Prostate gland (tissue), 2 donors: ENCODE measurements at regions not wholly inside any gene's neighbourhood (a gene's known extent, or its start where the extent isn't known, plus 50 kb on each side); places are given as distances from the start of the nearest gene placed in this dataset.

Experiments
- DNase-seq: peaks from one replicate; pipeline ENCODE4 v3.0.0-alpha.2; 2019; ENCODE audit warnings: low spot score
- H3K27ac ChIP-seq, 2 donors: fragments of 200-600 bp; sonication (generic); 2 replicates each; pipeline ENCODE4 v1.5.1; 2017 to 2019
- H3K27me3 ChIP-seq: fragments of 200-600 bp; sonication (generic); replicated peaks from 2 replicates; pipeline ENCODE4 v1.5.1; 2019; ENCODE audit not compliant: insufficient read depth
- H3K36me3 ChIP-seq, 2 donors: fragments of 200-600 bp; sonication (generic); 1 replicate in 1 of 2; 2 replicates in 1 of 2; pipeline versions ENCODE4 v1.5.1 to v1.8.1; 2017 to 2019
- H3K4me1 ChIP-seq: fragments of 200-600 bp; sonication (generic); replicated peaks from 2 replicates; pipeline ENCODE4 v1.5.1; 2019
- H3K4me3 ChIP-seq, 2 donors: fragments of 200-600 bp; sonication (generic); 2 replicates each; pipeline ENCODE4 v1.5.1; 2017 to 2019
- H3K9me3 ChIP-seq: fragments of 200-600 bp; sonication (generic); 2 replicates; pipeline ENCODE4 v1.5.1; 2017
- CTCF ChIP-seq, 4 experiments: fragments of 200-600 bp in 2 of 4; fragments of 450-650 bp in 2 of 4; sonication (generic) in 2 of 4; IDR thresholded peaks; 1 replicate in 3 of 4; 2 replicates in 1 of 4; pipeline ENCODE4 v1.5.1; 2016 to 2019; ENCODE audit warnings: antibody characterized with exemption in 4 of 4, mild to moderate bottlenecking in 2 of 4, moderate library complexity in 2 of 4
- POLR2A ChIP-seq: fragments of 450-650 bp; IDR thresholded peaks from one replicate; pipeline ENCODE4 v1.6.1; 2016; ENCODE audit warnings: antibody characterized with exemption, mild to moderate bottlenecking
- POLR2AphosphoS5 ChIP-seq: sonication (generic); formaldehyde crosslinking; IDR thresholded peaks from one replicate; pipeline ENCODE4 v1.6.1; 2017; ENCODE audit warnings: antibody characterized with exemption
- WGBS: methylation state at CpG from one replicate; pipeline ENCODE4 v1.1.5; 2018; 5-methylcytosine and 5-hydroxymethylcytosine counted together
- intact Hi-C: fragments of 100-400 bp; cut with DNase I; formaldehyde crosslinking; loops from one replicate; pipeline ENCODE4 v1.14.2; 2022

- Histone ChIP-seq H3K27ac (no peak overlapping the region), H3K4me3 (no peak overlapping the region), H3K27me3 (no peaks in the 10 kb centered on the region), H3K9me3 (no peaks in the 10 kb centered on the region), H3K36me3 (no peaks in the 10 kb centered on the region), H3K4me1 (no peaks in the 10 kb centered on the region)
- DNase-seq = no peak
- intact Hi-C loops = no loop called here
- WGBS = 76% methylated on average over 2 of the region's 2 CpGs
- no peak for TF ChIP-seq CTCF (IDR thresholded peaks at IDR 0.05)
These were observed 407.3 kb downstream of the DMRT2 start for GRCh38 chr9:1457460-1457859.

- no peak overlapping the region for H3K27ac ChIP-seq
- H3K4me3 ChIP-seq = no peak overlapping the region
- intact Hi-C loops = no loop called here
- H3K36me3 ChIP-seq = no peaks in the 10 kb centered on the region
- TF ChIP-seq POLR2AphosphoS5 = no peak
- no peak for TF ChIP-seq POLR2A
- no peak for TF ChIP-seq CTCF (IDR thresholded peaks at IDR 0.05)
- H3K9me3 ChIP-seq = no peaks in the 10 kb centered on the region
- no peaks in the 10 kb centered on the region for H3K27me3 ChIP-seq
- no peaks in the 10 kb centered on the region for H3K4me1 ChIP-seq
- DNase-seq = no peak
These were observed 408.3 kb downstream of the DMRT2 start for GRCh38 chr9:1458503-1458902.

DNA sequence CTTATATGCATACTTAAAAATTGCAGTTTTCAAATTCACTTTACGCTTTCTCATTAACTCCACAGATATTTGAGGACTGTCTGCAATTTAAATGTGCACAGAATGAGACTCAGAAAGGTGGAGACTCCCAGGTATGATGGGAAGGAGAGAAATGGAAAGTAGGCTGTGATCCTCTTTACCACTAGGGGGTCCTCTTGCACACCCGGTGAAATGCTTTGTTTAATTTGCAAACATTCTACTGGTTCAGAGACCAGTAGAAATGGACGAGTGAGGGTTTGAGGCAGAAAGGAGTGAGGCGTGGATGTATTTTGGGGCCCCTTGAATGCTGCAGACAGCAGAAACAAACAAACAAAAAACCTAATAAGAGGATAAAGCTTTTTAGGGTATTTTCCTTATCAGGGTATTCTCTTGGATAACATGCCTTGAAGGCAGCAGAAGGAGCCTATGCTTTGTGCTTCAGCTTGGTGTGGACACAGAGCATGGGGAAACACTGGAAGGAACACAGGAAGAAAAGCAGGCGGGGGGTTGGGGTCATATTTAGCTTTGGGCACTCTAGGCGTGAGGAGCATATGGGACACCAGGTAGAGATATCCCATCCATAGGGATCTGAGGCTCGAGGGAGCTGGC lies 410.1 kb downstream of the DMRT2 start:
- DNase-seq = no peak
- H3K36me3 ChIP-seq = no peaks in the 10 kb centered on the region
- intact Hi-C loops = no loop called here
- TF ChIP-seq CTCF (IDR thresholded peaks at IDR 0.05) (peak in 3 of 4 experiments; percentile 32 to 43 (median 33)), POLR2A (no peak)
- H3K9me3 ChIP-seq = no peaks in the 10 kb centered on the region
- no peaks in the 10 kb centered on the region for H3K4me1 ChIP-seq
- WGBS = 68% methylated on average over 7 of the region's 7 CpGs
- no peak overlapping the region for H3K4me3 ChIP-seq
- no peak overlapping the region for H3K27ac ChIP-seq
- no peaks in the 10 kb centered on the region for H3K27me3 ChIP-seq

DNA sequence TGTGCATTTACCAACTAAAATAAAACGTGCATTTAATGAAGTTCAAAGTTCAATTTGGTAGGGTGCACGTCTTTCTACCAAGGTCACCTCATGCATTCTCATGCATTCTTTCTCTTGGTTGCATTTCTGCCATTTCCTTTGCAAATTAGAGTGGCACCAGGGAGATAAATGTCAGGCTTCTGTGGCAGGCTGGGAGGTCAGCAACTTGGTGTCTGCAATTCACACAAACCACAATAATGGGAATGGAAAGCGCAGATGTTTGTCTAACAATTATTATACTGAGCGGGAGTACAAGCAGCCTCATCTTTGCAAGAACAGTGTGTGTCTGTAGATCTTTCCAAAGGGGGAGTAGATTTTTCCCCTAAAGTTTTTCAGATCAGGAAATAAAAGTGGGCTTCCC lies 411.7 kb downstream of the DMRT2 start:
- 78% methylated on average over 4 of the region's 4 CpGs for WGBS
- no peaks in the 10 kb centered on the region for H3K9me3 ChIP-seq
- H3K27ac ChIP-seq = no peak overlapping the region
- H3K4me1 ChIP-seq = no peaks in the 10 kb centered on the region
- TF ChIP-seq POLR2A (no peak), POLR2AphosphoS5 (no peak)
- intact Hi-C loops = no loop called here
- no peaks in the 10 kb centered on the region for H3K36me3 ChIP-seq
- no peak overlapping the region for H3K4me3 ChIP-seq
- no peaks in the 10 kb centered on the region for H3K27me3 ChIP-seq
- DNase-seq = no peak

DNA sequence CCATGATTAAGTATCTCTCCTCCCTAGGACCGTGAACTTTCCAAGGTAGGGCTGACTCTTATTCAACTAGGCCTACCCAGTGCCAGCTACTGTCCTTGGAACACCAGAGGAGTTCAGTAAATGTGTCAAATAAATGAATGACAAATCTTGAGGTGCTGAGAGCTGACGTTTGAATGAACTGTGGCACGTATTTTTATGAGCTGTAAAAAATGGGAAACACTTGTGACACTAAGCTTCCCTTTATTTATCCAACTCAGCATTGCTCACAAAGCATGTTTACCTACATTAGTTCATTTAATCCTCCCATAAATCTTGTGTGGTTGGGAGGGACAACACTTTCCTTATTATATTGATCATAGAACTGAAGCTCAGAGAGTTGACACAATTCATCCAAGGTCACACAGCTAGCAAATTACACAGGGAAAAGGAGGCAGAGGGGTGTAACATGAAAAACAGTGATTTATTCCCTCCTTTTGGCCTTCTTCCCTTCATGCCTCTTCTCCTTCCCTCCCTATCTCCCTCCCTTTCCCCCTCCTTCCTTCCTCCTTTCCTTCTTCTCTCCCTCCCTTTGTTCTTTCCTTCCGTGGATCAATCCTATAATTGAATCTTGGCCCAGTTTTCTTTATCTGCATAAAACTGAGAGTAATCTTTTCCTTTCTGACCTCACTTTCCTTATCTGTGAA lies 412.6 kb downstream of the DMRT2 start:
- H3K27ac ChIP-seq = no peak overlapping the region
- no peaks in the 10 kb centered on the region for H3K9me3 ChIP-seq
- H3K4me1 ChIP-seq = no peaks in the 10 kb centered on the region
- intact Hi-C loops = no loop called here
- no peaks in the 10 kb centered on the region for H3K27me3 ChIP-seq
- TF ChIP-seq CTCF (IDR thresholded peaks at IDR 0.05) (no peak), POLR2A (no peak), POLR2AphosphoS5 (peak; percentile 52)
- 24% methylated on average over 4 of the region's 4 CpGs for WGBS
- no peaks in the 10 kb centered on the region for H3K36me3 ChIP-seq
- DNase-seq = no peak
- no peak overlapping the region for H3K4me3 ChIP-seq
